Nephron (organoid): ENCODE measurements at regions not wholly inside any gene's neighbourhood (a gene's known extent, or its start where the extent isn't known, plus 50 kb on each side); places are given as distances from the start of the nearest gene placed in this dataset.

Experiments
- H3K27ac Mint-ChIP-seq, 3 experiments: 2 replicates each; pipeline ENCODE4 v1.8.0; 2020; ENCODE audit warnings: mixed read lengths in 3 of 3, mild to moderate bottlenecking in 2 of 3, moderate library complexity in 1 of 3
- H3K27me3 Mint-ChIP-seq: 2 replicates; pipeline ENCODE4 v1.8.0; 2021; ENCODE audit warnings: low read depth, mild to moderate bottlenecking, moderate library complexity, mixed read lengths
- H3K36me3 Mint-ChIP-seq: 2 replicates; pipeline ENCODE4 v1.8.0; 2020; ENCODE audit warnings: low read depth, mixed read lengths
- H3K4me1 Mint-ChIP-seq: 2 replicates; pipeline ENCODE4 v1.8.0; 2020; ENCODE audit warnings: mixed read lengths
- H3K4me3 Mint-ChIP-seq, 3 experiments: 2 replicates each; pipeline ENCODE4 v1.8.0; 2020; ENCODE audit warnings: mild to moderate bottlenecking in 3 of 3, mixed read lengths in 3 of 3, moderate library complexity in 2 of 3
- H3K9me3 Mint-ChIP-seq: 2 replicates; pipeline ENCODE4 v1.8.0; 2020; ENCODE audit warnings: mixed read lengths
- TF ChIP-seq, protein P1 (sequence below), 3 experiments: fragments of 200-600 bp; sonication (generic); IDR thresholded peaks; one replicate each; pipeline ENCODE4 v1.5.0; 2021; ENCODE audit warnings: antibody characterized with exemption in 3 of 3; ENCODE audit not compliant: unreplicated experiment in 3 of 3

DNA sequence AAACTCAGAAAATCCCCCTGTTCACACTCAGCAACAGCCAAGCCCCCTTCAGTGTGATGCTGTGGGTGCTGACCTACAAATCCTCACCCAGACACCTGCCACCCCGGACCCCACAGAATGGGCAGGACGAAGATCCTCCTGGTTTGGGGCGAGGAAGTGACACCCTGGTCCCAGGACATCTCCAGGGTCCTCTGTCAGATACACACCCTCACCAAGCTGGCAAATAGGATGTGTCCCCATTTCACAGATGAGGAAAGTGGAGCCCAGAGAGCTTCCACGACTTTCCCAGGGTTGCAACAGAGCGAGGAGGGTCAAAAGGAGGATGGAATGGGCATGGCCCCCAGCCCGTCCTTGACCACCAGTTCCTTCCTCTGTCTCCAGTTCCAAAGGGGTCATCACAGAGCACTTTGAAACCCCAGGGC, 92.0 kb upstream of the AFDN start:
- no peak overlapping the region for H3K4me3 Mint-ChIP-seq
- no peak overlapping the region for H3K27ac Mint-ChIP-seq
- H3K4me1 Mint-ChIP-seq = peaks cover 15% of the 10 kb centered on the region
- H3K36me3 Mint-ChIP-seq = no peaks in the 10 kb centered on the region
- H3K27me3 Mint-ChIP-seq = peaks cover 11% of the 10 kb centered on the region
- H3K9me3 Mint-ChIP-seq = no peaks in the 10 kb centered on the region
- TF ChIP-seq, protein P1, sequence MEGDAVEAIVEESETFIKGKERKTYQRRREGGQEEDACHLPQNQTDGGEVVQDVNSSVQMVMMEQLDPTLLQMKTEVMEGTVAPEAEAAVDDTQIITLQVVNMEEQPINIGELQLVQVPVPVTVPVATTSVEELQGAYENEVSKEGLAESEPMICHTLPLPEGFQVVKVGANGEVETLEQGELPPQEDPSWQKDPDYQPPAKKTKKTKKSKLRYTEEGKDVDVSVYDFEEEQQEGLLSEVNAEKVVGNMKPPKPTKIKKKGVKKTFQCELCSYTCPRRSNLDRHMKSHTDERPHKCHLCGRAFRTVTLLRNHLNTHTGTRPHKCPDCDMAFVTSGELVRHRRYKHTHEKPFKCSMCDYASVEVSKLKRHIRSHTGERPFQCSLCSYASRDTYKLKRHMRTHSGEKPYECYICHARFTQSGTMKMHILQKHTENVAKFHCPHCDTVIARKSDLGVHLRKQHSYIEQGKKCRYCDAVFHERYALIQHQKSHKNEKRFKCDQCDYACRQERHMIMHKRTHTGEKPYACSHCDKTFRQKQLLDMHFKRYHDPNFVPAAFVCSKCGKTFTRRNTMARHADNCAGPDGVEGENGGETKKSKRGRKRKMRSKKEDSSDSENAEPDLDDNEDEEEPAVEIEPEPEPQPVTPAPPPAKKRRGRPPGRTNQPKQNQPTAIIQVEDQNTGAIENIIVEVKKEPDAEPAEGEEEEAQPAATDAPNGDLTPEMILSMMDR (IDR thresholded peaks at IDR 0.05; ENCODE audit: unreplicated experiment in 3 of 3) = no peak

DNA sequence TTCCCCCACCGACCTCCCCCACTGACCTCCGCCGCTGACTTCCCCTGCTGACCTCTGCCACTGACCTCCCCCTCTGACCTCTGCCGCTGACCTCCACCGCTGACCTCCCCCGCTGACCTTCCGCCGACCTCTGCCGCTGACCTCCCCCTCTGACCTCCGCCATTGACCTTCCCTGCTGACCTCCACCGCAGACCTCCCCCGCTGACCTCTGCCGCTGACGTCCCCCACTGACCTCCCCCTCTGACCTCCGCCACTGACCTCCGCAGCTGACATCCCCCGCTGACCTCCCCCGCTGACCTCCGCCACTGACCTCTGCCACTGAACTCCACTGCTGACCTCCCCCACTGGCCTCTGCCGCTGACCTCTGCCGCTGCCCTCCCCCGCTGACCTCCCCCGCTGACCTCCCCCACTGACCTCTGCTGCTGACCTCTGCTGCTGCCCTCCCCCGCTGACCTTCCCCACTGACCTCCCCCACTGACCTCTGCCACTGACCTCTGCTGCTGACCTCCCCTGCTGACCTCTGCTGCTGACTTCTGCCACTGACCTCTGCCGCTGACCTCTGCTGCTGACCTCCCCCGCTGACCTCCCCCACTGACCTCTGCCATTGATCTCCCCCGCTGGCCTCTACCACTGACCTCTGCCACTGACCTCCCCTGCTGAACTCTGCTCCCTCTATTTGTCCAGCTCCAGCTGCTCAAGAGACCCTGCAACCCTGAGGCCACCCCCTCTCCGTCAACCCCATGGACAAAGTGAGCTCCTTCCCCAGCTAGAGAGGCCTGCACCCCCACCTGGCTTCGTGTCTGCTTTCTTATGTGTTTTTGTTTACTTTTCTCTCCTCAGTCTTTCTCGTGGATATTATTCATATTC, 91.4 kb upstream of the AFDN start:
- TF ChIP-seq, protein P1 (IDR thresholded peaks at IDR 0.05; ENCODE audit: unreplicated experiment in 3 of 3) = no peak
- H3K27me3 Mint-ChIP-seq = peaks cover 11% of the 10 kb centered on the region
- no peaks in the 10 kb centered on the region for H3K36me3 Mint-ChIP-seq
- no peak overlapping the region for H3K4me3 Mint-ChIP-seq
- H3K9me3 Mint-ChIP-seq = no peaks in the 10 kb centered on the region
- peaks cover 15% of the 10 kb centered on the region for H3K4me1 Mint-ChIP-seq
- H3K27ac Mint-ChIP-seq = peak overlapping the region; percentile 3 to 84 (median 69)

DNA sequence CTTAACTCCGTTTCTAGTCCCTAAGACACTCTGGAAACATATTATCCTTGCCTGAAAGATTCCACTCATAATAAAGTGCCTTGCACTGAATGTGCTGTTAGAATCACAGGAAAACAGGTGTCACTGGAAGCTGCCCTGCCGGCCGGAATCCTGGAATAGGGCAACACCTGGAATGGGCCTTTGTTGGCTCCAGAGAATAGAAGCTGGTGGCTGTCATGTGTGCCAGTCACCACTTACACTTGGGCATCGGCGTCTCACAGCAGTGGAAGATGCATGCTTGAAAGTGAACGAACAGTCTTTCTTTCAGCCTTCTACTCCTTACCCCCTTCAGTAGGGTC, 90.8 kb upstream of the AFDN start:
- Mint-ChIP-seq H3K4me1 (peaks cover 15% of the 10 kb centered on the region), H3K36me3 (no peaks in the 10 kb centered on the region), H3K4me3 (no peak overlapping the region), H3K27me3 (peaks cover 11% of the 10 kb centered on the region), H3K9me3 (no peaks in the 10 kb centered on the region), H3K27ac (peak overlapping the region; percentile 3 to 84 (median 69))
- TF ChIP-seq, protein P1 (IDR thresholded peaks at IDR 0.05; ENCODE audit: unreplicated experiment in 3 of 3) = no peak

DNA sequence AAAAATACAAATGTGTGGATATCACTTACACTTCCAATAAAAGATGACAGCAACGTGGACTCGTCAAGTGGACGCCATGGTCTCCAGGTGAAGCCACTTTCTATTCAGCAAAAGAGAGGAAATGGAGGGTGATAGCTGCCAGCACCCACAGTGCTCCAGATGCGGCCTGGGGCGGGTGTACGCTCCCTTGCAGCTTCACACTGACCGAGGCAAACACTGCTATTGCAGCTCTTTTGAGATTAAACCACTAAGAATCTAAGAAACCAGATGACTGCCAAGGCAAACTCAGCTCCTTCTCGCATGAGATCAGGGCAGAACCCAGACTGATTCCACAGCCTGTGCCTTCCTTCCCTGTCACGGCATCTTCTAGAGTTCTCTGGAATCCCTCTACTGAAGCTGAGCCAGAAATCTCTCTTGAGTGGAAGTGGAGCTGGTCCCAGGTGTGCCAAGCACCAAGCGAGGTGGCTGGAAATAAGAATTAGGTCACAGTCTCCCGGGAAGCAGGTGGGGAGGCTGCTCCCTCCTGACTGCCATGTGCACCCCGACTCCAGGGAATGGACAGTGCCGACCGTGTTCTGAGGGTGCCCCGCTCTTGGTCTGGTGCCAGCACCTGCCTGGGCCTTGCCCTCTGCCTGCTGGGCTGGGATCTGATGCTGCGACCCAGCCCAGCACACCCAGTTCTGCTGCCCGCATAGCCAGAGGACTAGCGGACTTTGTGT, 90.1 kb upstream of the AFDN start:
- peaks cover 11% of the 10 kb centered on the region for H3K27me3 Mint-ChIP-seq
- no peak overlapping the region for H3K27ac Mint-ChIP-seq
- H3K9me3 Mint-ChIP-seq = no peaks in the 10 kb centered on the region

DNA sequence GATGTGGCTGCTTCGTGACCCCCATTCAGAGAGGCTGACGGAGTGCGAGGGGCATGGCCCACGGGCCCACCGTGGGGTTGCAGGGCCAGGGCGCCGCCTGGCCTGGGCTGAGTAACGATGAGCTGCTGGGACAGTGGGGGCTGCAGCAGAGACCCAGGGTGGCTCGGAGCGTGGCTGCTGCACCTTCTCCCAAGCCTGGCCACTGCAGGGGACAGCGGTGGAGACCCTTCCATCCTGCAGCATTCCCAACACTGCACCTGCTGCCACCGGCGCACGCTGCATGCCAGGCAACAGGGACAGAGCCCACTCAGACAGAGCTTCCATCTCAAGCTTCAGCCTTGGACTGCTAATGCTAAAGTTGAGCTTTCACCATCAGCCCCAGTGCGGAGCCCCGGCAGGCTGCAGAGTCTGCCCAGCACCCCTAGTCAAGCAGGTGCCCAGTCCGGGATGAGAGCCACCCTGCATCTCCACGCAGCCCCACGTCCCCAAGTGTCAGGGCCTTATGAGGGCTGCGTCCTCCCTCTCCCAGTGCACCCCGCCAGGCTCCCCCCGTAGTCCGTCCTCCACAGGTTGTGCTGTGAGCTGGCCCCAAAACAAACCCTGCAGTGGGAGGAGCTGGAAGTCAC, 89.4 kb upstream of the AFDN start:
- no peak overlapping the region for H3K4me3 Mint-ChIP-seq
- H3K27me3 Mint-ChIP-seq = peaks cover 11% of the 10 kb centered on the region
- no peaks in the 10 kb centered on the region for H3K36me3 Mint-ChIP-seq
- H3K9me3 Mint-ChIP-seq = no peaks in the 10 kb centered on the region
- TF ChIP-seq, protein P1 (IDR thresholded peaks at IDR 0.05; ENCODE audit: unreplicated experiment in 3 of 3) = no peak
- H3K4me1 Mint-ChIP-seq = peaks cover 15% of the 10 kb centered on the region
- H3K27ac Mint-ChIP-seq = no peak overlapping the region

More for the DNA sequence above, 90.1 kb upstream of the AFDN start:
- H3K36me3 Mint-ChIP-seq = no peaks in the 10 kb centered on the region
- peaks cover 15% of the 10 kb centered on the region for H3K4me1 Mint-ChIP-seq
- TF ChIP-seq, protein P1 (IDR thresholded peaks at IDR 0.05; ENCODE audit: unreplicated experiment in 3 of 3) = no peak
- H3K4me3 Mint-ChIP-seq = no peak overlapping the region
